Stomach (tissue), 4 donors: ENCODE measurements at regions not wholly inside any gene's neighbourhood (a gene's known extent, or its start where the extent isn't known, plus 50 kb on each side); places are given as distances from the start of the nearest gene placed in this dataset.

ENCODE experiments used
- CTCF ChIP-seq, 7 experiments: fragments of 450-650 bp in 4 of 7; fragments of 200-600 bp in 3 of 7; sonication (generic) in 3 of 7; IDR thresholded peaks; one replicate each; pipeline ENCODE4 v1.5.1; 2016 to 2019; ENCODE audit warnings: antibody characterized with exemption in 7 of 7, control low read depth in 2 of 7, mild to moderate bottlenecking in 1 of 7
- POLR2A ChIP-seq, 4 donors: fragments of 450-650 bp; IDR thresholded peaks; one replicate each; pipeline ENCODE4 v1.6.1; 2016; ENCODE audit warnings: antibody characterized with exemption in 4 of 4, control low read depth in 2 of 4, mild to moderate bottlenecking in 1 of 4, moderate library complexity in 1 of 4
- POLR2AphosphoS5 ChIP-seq, 3 donors: sonication (generic); formaldehyde crosslinking; IDR thresholded peaks; one replicate each; pipeline ENCODE4 v1.6.1; 2016; ENCODE audit warnings: antibody characterized with exemption in 3 of 3

- TF ChIP-seq CTCF (IDR thresholded peaks at IDR 0.05) (no peak), POLR2AphosphoS5 (IDR thresholded peaks at IDR 0.05) (no peak), POLR2A (IDR thresholded peaks at IDR 0.05) (no peak)
Measured at GRCh38 chr4:188984518-188984917, 845.3 kb downstream of the TRIML1 start.
